ENCODE measurements at regions not wholly inside any gene's neighbourhood (a gene's known extent, or its start where the extent isn't known, plus 50 kb on each side); places are given as distances from the start of the nearest gene placed in this dataset.

- TF ChIP-seq IRF1 (CRISPR knock-in tag; IDR thresholded peaks at IDR 0.05) = no peak
- no peak for TF ChIP-seq TEAD4 (CRISPR knock-in tag; IDR thresholded peaks at IDR 0.05)
- TF ChIP-seq CREM (CRISPR knock-in tag; IDR thresholded peaks at IDR 0.05) = no peak
- TF ChIP-seq USF2 (CRISPR knock-in tag; IDR thresholded peaks at IDR 0.05) = no peak
These were observed 381.1 kb upstream of the ARHGEF26 start (continued) for GRCh38 chr3:153740109-153740508.

- ATAC-seq (no peak), DNase-seq (ENCODE audit: low spot score) (no peak)
- ChIA-PET CTCF (interaction anchor here (1.1 kb wide), 1 partner anchor 187 kb away, joined by 5 read pairs; no protein-coding TSS in a partner anchor), POLR2A (no interaction called here)
- no peaks in the 10 kb centered on the region for H3K36me3 Mint-ChIP-seq
- H3K4me1 Mint-ChIP-seq = peaks cover 30% of the 10 kb centered on the region
- H3K27ac Mint-ChIP-seq = no peak overlapping the region
- TF ChIP-seq IRF2 (CRISPR knock-in tag; IDR thresholded peaks at IDR 0.05; ENCODE audit: borderline replicate concordance, low read depth) = no peak
- TF ChIP-seq ZMAT4 (CRISPR knock-in tag; IDR thresholded peaks at IDR 0.05) = no peak
- no peak for TF ChIP-seq NFATC4 (CRISPR knock-in tag; IDR thresholded peaks at IDR 0.05)
- TF ChIP-seq GTF2I (CRISPR knock-in tag; conservative IDR thresholded peaks at IDR 0.05) = no peak
- TF ChIP-seq FOXK1 (CRISPR knock-in tag; IDR thresholded peaks at IDR 0.05) = no peak
- TF ChIP-seq FOXJ3 (CRISPR knock-in tag; IDR thresholded peaks at IDR 0.05; ENCODE audit: borderline replicate concordance) = no peak
- no peak for TF ChIP-seq ZNF396 (CRISPR knock-in tag; IDR thresholded peaks at IDR 0.05; ENCODE audit: borderline replicate concordance)
- no peak for TF ChIP-seq ZNF512 (CRISPR knock-in tag; IDR thresholded peaks at IDR 0.05; ENCODE audit: borderline replicate concordance)
- no peak for TF ChIP-seq FOXP1 (CRISPR knock-in tag; IDR thresholded peaks at IDR 0.05; ENCODE audit: borderline replicate concordance)
- no peak for TF ChIP-seq AFF4 (CRISPR knock-in tag; IDR thresholded peaks at IDR 0.05; ENCODE audit: borderline replicate concordance)
- TF ChIP-seq NR1H2 (CRISPR knock-in tag; IDR thresholded peaks at IDR 0.05) = no peak
- H3K9me3 Mint-ChIP-seq = no peaks in the 10 kb centered on the region
- H3K4me3 Mint-ChIP-seq = no peak overlapping the region
- no peaks in the 10 kb centered on the region for H3K27me3 Mint-ChIP-seq (ENCODE audit: low read depth)
These were observed 376.3 kb upstream of the ARHGEF26 start for GRCh38 chr3:153744889-153745288.

- ChIA-PET POLR2A (no interaction called here), CTCF (no interaction called here)
- Mint-ChIP-seq H3K36me3 (no peaks in the 10 kb centered on the region), H3K4me1 (peaks cover 18% of the 10 kb centered on the region), H3K27ac (no peak overlapping the region), H3K27me3 (ENCODE audit: low read depth) (no peaks in the 10 kb centered on the region), H3K4me3 (no peak overlapping the region), H3K9me3 (no peaks in the 10 kb centered on the region)
- DNase-seq (ENCODE audit: low spot score) = no peak
- no peak for ATAC-seq
- no peak for TF ChIP-seq ZNF121 (CRISPR knock-in tag; IDR thresholded peaks at IDR 0.05)
- no peak for TF ChIP-seq ZNF219 (CRISPR knock-in tag; IDR thresholded peaks at IDR 0.05; ENCODE audit: borderline replicate concordance)
- TF ChIP-seq SMAD4 (CRISPR knock-in tag; IDR thresholded peaks at IDR 0.05) = no peak
- no peak for TF ChIP-seq NR2C2 (CRISPR knock-in tag; IDR thresholded peaks at IDR 0.05)
- TF ChIP-seq ZNF232 (CRISPR knock-in tag; IDR thresholded peaks at IDR 0.05) = no peak
- no peak for TF ChIP-seq IRF1 (CRISPR knock-in tag; IDR thresholded peaks at IDR 0.05)
- no peak for TF ChIP-seq MXD4 (CRISPR knock-in tag; IDR thresholded peaks at IDR 0.05; ENCODE audit: borderline replicate concordance)
- TF ChIP-seq ZNF423 (CRISPR knock-in tag; IDR thresholded peaks at IDR 0.05) = no peak
- TF ChIP-seq ATF1 (CRISPR knock-in tag; IDR thresholded peaks at IDR 0.05) = no peak
- no peak for TF ChIP-seq FOXK1 (CRISPR knock-in tag; IDR thresholded peaks at IDR 0.05)
- no peak for TF ChIP-seq CTCF (IDR thresholded peaks at IDR 0.05)
- no peak for TF ChIP-seq CDX4 (CRISPR knock-in tag; IDR thresholded peaks at IDR 0.05; ENCODE audit: borderline replicate concordance)
- TF ChIP-seq FOXJ3 (CRISPR knock-in tag; IDR thresholded peaks at IDR 0.05; ENCODE audit: borderline replicate concordance) = no peak
These were observed 375.0 kb upstream of the ARHGEF26 start for GRCh38 chr3:153746211-153746610.

All from WTC11 (cell line).